WTC11 (cell line): ENCODE measurements at regions not wholly inside any gene's neighbourhood (a gene's known extent, or its start where the extent isn't known, plus 50 kb on each side); places are given as distances from the start of the nearest gene placed in this dataset.

ENCODE experiments used
- ATAC-seq: fragments of 200-7000 bp; cut with Tn5 transposase; 2 replicates; pipeline ENCODE4 v1.10.0; 2021; ENCODE audit warnings: mild to moderate bottlenecking, moderate library complexity
- CTCF ChIA-PET: fragments of 300-600 bp; sonication (Branson Sonifier 250); formaldehyde crosslinking; loops from one replicate; lab custom pipeline; 2021; ENCODE audit warnings: antibody characterized with exemption; lab: Charles Lee
- POLR2A ChIA-PET: fragments of 350-600 bp; sonication (Branson Sonifier 250); formaldehyde crosslinking; loops from one replicate; lab custom pipeline; 2021; ENCODE audit warnings: antibody characterized with exemption; lab: Charles Lee
- DNase-seq: peaks from one replicate; pipeline ENCODE4 v3.0.0; 2021; ENCODE audit warnings: low spot score
- H3K27ac Mint-ChIP-seq: 2 replicates; pipeline ENCODE4 v1.8.0; 2021; ENCODE audit warnings: mixed read lengths
- H3K27me3 Mint-ChIP-seq: 2 replicates; pipeline ENCODE4 v1.8.0; 2021; ENCODE audit warnings: low read depth, mild to moderate bottlenecking, moderate library complexity, mixed read lengths
- H3K36me3 Mint-ChIP-seq: 2 replicates; pipeline ENCODE4 v1.8.0; 2021; ENCODE audit warnings: mixed read lengths
- H3K4me1 Mint-ChIP-seq: 2 replicates; pipeline ENCODE4 v1.8.0; 2022; ENCODE audit warnings: mixed read lengths
- H3K4me3 Mint-ChIP-seq: 2 replicates; pipeline ENCODE4 v1.8.0; 2021; ENCODE audit warnings: mild to moderate bottlenecking, moderate library complexity, mixed read lengths
- H3K9me3 Mint-ChIP-seq: 2 replicates; pipeline ENCODE4 v1.8.0; 2021; ENCODE audit warnings: mixed read lengths
- CREB1 ChIP-seq: sonication (generic); formaldehyde crosslinking; IDR thresholded peaks from 2 replicates; pipeline ENCODE4 v1.8.0; 2023; ENCODE audit warnings: mild to moderate bottlenecking, missing genetic modification reagents
- NFATC4 ChIP-seq: fragments of 250-450 bp; sonication (Bioruptor Pico); IDR thresholded peaks from 2 replicates; pipeline ENCODE4 v1.9.0; 2021; ENCODE audit warnings: mild to moderate bottlenecking
- NFYB ChIP-seq: sonication (generic); formaldehyde crosslinking; conservative IDR thresholded peaks from 2 replicates; pipeline ENCODE4 v1.8.0; 2022; ENCODE audit warnings: low read depth, missing genetic modification reagents
- TCF7 ChIP-seq: sonication (generic); formaldehyde crosslinking; IDR thresholded peaks from 2 replicates; pipeline ENCODE4 v1.8.0; 2022; ENCODE audit warnings: mild to moderate bottlenecking, low read depth, missing genetic modification reagents, moderate library complexity
- ZNF121 ChIP-seq: sonication (generic); formaldehyde crosslinking; IDR thresholded peaks from 2 replicates; pipeline ENCODE4 v1.8.0; 2023; ENCODE audit warnings: missing genetic modification reagents
- ZNF512 ChIP-seq: sonication (generic); formaldehyde crosslinking; IDR thresholded peaks from 2 replicates; pipeline ENCODE4 v1.8.1; 2022; ENCODE audit warnings: missing genetic modification reagents, borderline replicate concordance
- TF ChIP-seq, protein P1 (sequence below): fragments of 250-450 bp; sonication (Bioruptor Pico); IDR thresholded peaks from 2 replicates; pipeline ENCODE4 v1.9.0; 2021; ENCODE audit warnings: mild to moderate bottlenecking, borderline replicate concordance
- TF ChIP-seq, protein P2 (sequence below): sonication (generic); formaldehyde crosslinking; IDR thresholded peaks from 2 replicates; pipeline ENCODE4 v1.8.1; 2023; ENCODE audit warnings: mild to moderate bottlenecking, missing genetic modification reagents
- TF ChIP-seq, protein P3 (sequence below): sonication (generic); formaldehyde crosslinking; IDR thresholded peaks from 2 replicates; pipeline ENCODE4 v1.8.0; 2023; ENCODE audit warnings: mild to moderate bottlenecking, missing genetic modification reagents
- TF ChIP-seq, protein P4 (sequence below): fragments of 250-450 bp; sonication (Bioruptor Pico); IDR thresholded peaks from 2 replicates; pipeline ENCODE4 v1.9.0; 2021; ENCODE audit warnings: mild to moderate bottlenecking
- TF ChIP-seq, protein P5 (sequence below): sonication (generic); formaldehyde crosslinking; IDR thresholded peaks from 2 replicates; pipeline ENCODE4 v1.8.0; 2023; ENCODE audit warnings: missing genetic modification reagents, mild to moderate bottlenecking, borderline replicate concordance

GRCh38 chr12:33795536-33795935, 226.8 kb upstream of the ALG10 start:
- H3K27ac Mint-ChIP-seq = no peak overlapping the region
- TF ChIP-seq CREB1 (CRISPR knock-in tag) = no peak
- TF ChIP-seq, protein P1, sequence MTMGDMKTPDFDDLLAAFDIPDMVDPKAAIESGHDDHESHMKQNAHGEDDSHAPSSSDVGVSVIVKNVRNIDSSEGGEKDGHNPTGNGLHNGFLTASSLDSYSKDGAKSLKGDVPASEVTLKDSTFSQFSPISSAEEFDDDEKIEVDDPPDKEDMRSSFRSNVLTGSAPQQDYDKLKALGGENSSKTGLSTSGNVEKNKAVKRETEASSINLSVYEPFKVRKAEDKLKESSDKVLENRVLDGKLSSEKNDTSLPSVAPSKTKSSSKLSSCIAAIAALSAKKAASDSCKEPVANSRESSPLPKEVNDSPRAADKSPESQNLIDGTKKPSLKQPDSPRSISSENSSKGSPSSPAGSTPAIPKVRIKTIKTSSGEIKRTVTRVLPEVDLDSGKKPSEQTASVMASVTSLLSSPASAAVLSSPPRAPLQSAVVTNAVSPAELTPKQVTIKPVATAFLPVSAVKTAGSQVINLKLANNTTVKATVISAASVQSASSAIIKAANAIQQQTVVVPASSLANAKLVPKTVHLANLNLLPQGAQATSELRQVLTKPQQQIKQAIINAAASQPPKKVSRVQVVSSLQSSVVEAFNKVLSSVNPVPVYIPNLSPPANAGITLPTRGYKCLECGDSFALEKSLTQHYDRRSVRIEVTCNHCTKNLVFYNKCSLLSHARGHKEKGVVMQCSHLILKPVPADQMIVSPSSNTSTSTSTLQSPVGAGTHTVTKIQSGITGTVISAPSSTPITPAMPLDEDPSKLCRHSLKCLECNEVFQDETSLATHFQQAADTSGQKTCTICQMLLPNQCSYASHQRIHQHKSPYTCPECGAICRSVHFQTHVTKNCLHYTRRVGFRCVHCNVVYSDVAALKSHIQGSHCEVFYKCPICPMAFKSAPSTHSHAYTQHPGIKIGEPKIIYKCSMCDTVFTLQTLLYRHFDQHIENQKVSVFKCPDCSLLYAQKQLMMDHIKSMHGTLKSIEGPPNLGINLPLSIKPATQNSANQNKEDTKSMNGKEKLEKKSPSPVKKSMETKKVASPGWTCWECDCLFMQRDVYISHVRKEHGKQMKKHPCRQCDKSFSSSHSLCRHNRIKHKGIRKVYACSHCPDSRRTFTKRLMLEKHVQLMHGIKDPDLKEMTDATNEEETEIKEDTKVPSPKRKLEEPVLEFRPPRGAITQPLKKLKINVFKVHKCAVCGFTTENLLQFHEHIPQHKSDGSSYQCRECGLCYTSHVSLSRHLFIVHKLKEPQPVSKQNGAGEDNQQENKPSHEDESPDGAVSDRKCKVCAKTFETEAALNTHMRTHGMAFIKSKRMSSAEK (CRISPR knock-in tag) = no peak
- no peak for TF ChIP-seq NFATC4 (CRISPR knock-in tag)
- no peak for TF ChIP-seq NFYB (CRISPR knock-in tag)
- no peak for TF ChIP-seq TCF7 (CRISPR knock-in tag)
- TF ChIP-seq, protein P2, sequence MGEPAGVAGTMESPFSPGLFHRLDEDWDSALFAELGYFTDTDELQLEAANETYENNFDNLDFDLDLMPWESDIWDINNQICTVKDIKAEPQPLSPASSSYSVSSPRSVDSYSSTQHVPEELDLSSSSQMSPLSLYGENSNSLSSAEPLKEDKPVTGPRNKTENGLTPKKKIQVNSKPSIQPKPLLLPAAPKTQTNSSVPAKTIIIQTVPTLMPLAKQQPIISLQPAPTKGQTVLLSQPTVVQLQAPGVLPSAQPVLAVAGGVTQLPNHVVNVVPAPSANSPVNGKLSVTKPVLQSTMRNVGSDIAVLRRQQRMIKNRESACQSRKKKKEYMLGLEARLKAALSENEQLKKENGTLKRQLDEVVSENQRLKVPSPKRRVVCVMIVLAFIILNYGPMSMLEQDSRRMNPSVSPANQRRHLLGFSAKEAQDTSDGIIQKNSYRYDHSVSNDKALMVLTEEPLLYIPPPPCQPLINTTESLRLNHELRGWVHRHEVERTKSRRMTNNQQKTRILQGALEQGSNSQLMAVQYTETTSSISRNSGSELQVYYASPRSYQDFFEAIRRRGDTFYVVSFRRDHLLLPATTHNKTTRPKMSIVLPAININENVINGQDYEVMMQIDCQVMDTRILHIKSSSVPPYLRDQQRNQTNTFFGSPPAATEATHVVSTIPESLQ (CRISPR knock-in tag) = no peak
- TF ChIP-seq ZNF512 (CRISPR knock-in tag) = no peak
- TF ChIP-seq, protein P3, sequence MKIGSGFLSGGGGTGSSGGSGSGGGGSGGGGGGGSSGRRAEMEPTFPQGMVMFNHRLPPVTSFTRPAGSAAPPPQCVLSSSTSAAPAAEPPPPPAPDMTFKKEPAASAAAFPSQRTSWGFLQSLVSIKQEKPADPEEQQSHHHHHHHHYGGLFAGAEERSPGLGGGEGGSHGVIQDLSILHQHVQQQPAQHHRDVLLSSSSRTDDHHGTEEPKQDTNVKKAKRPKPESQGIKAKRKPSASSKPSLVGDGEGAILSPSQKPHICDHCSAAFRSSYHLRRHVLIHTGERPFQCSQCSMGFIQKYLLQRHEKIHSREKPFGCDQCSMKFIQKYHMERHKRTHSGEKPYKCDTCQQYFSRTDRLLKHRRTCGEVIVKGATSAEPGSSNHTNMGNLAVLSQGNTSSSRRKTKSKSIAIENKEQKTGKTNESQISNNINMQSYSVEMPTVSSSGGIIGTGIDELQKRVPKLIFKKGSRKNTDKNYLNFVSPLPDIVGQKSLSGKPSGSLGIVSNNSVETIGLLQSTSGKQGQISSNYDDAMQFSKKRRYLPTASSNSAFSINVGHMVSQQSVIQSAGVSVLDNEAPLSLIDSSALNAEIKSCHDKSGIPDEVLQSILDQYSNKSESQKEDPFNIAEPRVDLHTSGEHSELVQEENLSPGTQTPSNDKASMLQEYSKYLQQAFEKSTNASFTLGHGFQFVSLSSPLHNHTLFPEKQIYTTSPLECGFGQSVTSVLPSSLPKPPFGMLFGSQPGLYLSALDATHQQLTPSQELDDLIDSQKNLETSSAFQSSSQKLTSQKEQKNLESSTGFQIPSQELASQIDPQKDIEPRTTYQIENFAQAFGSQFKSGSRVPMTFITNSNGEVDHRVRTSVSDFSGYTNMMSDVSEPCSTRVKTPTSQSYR (CRISPR knock-in tag) = no peak
- TF ChIP-seq, protein P4, sequence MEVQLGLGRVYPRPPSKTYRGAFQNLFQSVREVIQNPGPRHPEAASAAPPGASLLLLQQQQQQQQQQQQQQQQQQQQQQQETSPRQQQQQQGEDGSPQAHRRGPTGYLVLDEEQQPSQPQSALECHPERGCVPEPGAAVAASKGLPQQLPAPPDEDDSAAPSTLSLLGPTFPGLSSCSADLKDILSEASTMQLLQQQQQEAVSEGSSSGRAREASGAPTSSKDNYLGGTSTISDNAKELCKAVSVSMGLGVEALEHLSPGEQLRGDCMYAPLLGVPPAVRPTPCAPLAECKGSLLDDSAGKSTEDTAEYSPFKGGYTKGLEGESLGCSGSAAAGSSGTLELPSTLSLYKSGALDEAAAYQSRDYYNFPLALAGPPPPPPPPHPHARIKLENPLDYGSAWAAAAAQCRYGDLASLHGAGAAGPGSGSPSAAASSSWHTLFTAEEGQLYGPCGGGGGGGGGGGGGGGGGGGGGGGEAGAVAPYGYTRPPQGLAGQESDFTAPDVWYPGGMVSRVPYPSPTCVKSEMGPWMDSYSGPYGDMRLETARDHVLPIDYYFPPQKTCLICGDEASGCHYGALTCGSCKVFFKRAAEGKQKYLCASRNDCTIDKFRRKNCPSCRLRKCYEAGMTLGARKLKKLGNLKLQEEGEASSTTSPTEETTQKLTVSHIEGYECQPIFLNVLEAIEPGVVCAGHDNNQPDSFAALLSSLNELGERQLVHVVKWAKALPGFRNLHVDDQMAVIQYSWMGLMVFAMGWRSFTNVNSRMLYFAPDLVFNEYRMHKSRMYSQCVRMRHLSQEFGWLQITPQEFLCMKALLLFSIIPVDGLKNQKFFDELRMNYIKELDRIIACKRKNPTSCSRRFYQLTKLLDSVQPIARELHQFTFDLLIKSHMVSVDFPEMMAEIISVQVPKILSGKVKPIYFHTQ (CRISPR knock-in tag) = no peak
- no peak for TF ChIP-seq ZNF121 (CRISPR knock-in tag)
- TF ChIP-seq, protein P5, sequence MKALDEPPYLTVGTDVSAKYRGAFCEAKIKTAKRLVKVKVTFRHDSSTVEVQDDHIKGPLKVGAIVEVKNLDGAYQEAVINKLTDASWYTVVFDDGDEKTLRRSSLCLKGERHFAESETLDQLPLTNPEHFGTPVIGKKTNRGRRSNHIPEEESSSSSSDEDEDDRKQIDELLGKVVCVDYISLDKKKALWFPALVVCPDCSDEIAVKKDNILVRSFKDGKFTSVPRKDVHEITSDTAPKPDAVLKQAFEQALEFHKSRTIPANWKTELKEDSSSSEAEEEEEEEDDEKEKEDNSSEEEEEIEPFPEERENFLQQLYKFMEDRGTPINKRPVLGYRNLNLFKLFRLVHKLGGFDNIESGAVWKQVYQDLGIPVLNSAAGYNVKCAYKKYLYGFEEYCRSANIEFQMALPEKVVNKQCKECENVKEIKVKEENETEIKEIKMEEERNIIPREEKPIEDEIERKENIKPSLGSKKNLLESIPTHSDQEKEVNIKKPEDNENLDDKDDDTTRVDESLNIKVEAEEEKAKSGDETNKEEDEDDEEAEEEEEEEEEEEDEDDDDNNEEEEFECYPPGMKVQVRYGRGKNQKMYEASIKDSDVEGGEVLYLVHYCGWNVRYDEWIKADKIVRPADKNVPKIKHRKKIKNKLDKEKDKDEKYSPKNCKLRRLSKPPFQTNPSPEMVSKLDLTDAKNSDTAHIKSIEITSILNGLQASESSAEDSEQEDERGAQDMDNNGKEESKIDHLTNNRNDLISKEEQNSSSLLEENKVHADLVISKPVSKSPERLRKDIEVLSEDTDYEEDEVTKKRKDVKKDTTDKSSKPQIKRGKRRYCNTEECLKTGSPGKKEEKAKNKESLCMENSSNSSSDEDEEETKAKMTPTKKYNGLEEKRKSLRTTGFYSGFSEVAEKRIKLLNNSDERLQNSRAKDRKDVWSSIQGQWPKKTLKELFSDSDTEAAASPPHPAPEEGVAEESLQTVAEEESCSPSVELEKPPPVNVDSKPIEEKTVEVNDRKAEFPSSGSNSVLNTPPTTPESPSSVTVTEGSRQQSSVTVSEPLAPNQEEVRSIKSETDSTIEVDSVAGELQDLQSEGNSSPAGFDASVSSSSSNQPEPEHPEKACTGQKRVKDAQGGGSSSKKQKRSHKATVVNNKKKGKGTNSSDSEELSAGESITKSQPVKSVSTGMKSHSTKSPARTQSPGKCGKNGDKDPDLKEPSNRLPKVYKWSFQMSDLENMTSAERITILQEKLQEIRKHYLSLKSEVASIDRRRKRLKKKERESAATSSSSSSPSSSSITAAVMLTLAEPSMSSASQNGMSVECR = no peak
- ATAC-seq (0 out of 2 replicates have a peak, but pooled peaks have one; percentile 24), DNase-seq (no peak)
- H3K36me3 Mint-ChIP-seq = peaks cover 2% of the 10 kb centered on the region
- H3K4me1 Mint-ChIP-seq = peaks cover 9% of the 10 kb centered on the region
- no peak overlapping the region for H3K4me3 Mint-ChIP-seq
- peaks cover 41% of the 10 kb centered on the region for H3K9me3 Mint-ChIP-seq
- H3K27me3 Mint-ChIP-seq = no peaks in the 10 kb centered on the region; the same call in 1 of the 2 replicates
- ChIA-PET CTCF (no interaction called here), POLR2A (no interaction called here)
